ENCODE measurements at regions not wholly inside any gene's neighbourhood (a gene's known extent, or its start where the extent isn't known, plus 50 kb on each side); places are given as distances from the start of the nearest gene placed in this dataset.

GRCh38 chr10:47248386-47249090 is 51.5 kb upstream of the GDF10 start:
- Histone ChIP-seq H3K9me3 (ENCODE audit: control insufficient read depth in 4 of 4, insufficient read depth in 3 of 4, low read length in 3 of 4) (no peaks in the 10 kb centered on the region), H3K4me3 (no peak overlapping the region), H3K4me1 (ENCODE audit: control insufficient read depth in 5 of 5, insufficient read depth in 5 of 5, low read length in 5 of 5) (peaks cover 0 to 13% (median 0%) of the 10 kb centered on the region in 5 donors), H3K27ac (ENCODE audit: low read depth in 1 of 2, low read length in 1 of 2) (no peak overlapping the region), H3K27me3 (ENCODE audit: control insufficient read depth in 3 of 3, insufficient read depth in 3 of 3, low read length in 2 of 3) (no peaks in the 10 kb centered on the region), H3K9ac (ENCODE audit: insufficient read depth in 1 of 2, low read length in 2 of 2) (no peak overlapping the region), H3K36me3 (ENCODE audit: control insufficient read depth in 4 of 4, insufficient read depth in 4 of 4, low read length in 4 of 4) (no peaks in the 10 kb centered on the region)
- WGBS, 2 donors, result 83 to 84% methylated on average over 8 of the region's 8 CpGs
- DNase-seq (no peak), ATAC-seq (ENCODE audit: insufficient read depth, low FRiP score) (no peak)
- TF ChIP-seq, protein P1, sequence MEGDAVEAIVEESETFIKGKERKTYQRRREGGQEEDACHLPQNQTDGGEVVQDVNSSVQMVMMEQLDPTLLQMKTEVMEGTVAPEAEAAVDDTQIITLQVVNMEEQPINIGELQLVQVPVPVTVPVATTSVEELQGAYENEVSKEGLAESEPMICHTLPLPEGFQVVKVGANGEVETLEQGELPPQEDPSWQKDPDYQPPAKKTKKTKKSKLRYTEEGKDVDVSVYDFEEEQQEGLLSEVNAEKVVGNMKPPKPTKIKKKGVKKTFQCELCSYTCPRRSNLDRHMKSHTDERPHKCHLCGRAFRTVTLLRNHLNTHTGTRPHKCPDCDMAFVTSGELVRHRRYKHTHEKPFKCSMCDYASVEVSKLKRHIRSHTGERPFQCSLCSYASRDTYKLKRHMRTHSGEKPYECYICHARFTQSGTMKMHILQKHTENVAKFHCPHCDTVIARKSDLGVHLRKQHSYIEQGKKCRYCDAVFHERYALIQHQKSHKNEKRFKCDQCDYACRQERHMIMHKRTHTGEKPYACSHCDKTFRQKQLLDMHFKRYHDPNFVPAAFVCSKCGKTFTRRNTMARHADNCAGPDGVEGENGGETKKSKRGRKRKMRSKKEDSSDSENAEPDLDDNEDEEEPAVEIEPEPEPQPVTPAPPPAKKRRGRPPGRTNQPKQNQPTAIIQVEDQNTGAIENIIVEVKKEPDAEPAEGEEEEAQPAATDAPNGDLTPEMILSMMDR (IDR thresholded peaks at IDR 0.05; ENCODE audit: control extremely low read depth, extremely low read depth), result no peak

GRCh38 chr10:47249881-47250280 is 50.1 kb upstream of the GDF10 start:
- Histone ChIP-seq H3K4me3 (no peak overlapping the region), H3K27ac (ENCODE audit: low read depth in 1 of 2, low read length in 1 of 2) (no peak overlapping the region), H3K9me3 (ENCODE audit: control insufficient read depth in 4 of 4, insufficient read depth in 3 of 4, low read length in 3 of 4) (no peaks in the 10 kb centered on the region), H3K27me3 (ENCODE audit: control insufficient read depth in 3 of 3, insufficient read depth in 3 of 3, low read length in 2 of 3) (no peaks in the 10 kb centered on the region), H3K9ac (ENCODE audit: insufficient read depth in 1 of 2, low read length in 2 of 2) (no peak overlapping the region), H3K36me3 (ENCODE audit: control insufficient read depth in 4 of 4, insufficient read depth in 4 of 4, low read length in 4 of 4) (no peaks in the 10 kb centered on the region), H3K4me1 (ENCODE audit: control insufficient read depth in 5 of 5, insufficient read depth in 5 of 5, low read length in 5 of 5) (peaks cover 0 to 13% (median 0%) of the 10 kb centered on the region in 5 donors)
- ATAC-seq (ENCODE audit: insufficient read depth, low FRiP score) (no peak), DNase-seq (no peak)
- 90 to 91% methylated on average over 4 of the region's 4 CpGs for WGBS, 2 donors
- TF ChIP-seq, protein P1 (IDR thresholded peaks at IDR 0.05; ENCODE audit: control extremely low read depth, extremely low read depth), result no peak
